HG02870 (cell line): ENCODE measurements at regions not wholly inside any gene's neighbourhood (a gene's known extent, or its start where the extent isn't known, plus 50 kb on each side); places are given as distances from the start of the nearest gene placed in this dataset.

ENCODE experiments used
- ATAC-seq: cut with Tn5 transposase; IDR thresholded peaks from one replicate; pipeline ENCODE4 v1.9.1; 2021; ENCODE audit warnings: mild to moderate bottlenecking, moderate library complexity; ENCODE audit not compliant: unreplicated experiment

DNA sequence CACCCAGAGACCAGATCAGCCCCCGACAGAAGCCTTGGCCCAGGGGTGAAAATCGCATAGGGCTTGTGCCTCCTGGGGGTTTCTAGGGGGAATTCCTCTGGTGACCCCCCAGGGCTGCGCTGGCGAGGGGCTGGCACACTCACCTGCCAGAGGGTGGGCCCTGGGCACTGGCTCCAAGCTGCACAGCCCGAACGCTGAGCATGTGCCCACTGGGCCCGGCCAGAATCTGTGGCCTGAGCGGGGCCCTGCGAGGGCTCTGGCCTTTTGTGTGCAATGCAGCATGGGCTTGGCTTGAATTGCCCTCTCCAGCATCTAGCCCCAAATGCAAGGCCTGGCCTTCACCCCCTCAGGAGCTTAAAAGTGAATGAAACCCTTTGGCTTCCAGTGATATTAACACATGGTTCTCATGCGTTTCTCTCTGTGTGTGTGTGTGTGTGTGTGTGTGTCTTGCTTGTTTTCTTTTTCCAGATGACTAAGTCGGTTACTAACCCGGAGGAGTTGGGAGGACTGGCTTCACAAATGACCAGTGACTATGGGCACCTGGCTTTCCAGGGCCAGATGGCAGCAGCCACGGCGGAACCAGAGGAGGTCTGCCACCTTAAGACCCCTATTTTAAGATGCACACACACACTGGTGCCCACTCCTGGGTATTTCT, 259.1 kb upstream of the TPM1 start:
- ATAC-seq = no peak

DNA sequence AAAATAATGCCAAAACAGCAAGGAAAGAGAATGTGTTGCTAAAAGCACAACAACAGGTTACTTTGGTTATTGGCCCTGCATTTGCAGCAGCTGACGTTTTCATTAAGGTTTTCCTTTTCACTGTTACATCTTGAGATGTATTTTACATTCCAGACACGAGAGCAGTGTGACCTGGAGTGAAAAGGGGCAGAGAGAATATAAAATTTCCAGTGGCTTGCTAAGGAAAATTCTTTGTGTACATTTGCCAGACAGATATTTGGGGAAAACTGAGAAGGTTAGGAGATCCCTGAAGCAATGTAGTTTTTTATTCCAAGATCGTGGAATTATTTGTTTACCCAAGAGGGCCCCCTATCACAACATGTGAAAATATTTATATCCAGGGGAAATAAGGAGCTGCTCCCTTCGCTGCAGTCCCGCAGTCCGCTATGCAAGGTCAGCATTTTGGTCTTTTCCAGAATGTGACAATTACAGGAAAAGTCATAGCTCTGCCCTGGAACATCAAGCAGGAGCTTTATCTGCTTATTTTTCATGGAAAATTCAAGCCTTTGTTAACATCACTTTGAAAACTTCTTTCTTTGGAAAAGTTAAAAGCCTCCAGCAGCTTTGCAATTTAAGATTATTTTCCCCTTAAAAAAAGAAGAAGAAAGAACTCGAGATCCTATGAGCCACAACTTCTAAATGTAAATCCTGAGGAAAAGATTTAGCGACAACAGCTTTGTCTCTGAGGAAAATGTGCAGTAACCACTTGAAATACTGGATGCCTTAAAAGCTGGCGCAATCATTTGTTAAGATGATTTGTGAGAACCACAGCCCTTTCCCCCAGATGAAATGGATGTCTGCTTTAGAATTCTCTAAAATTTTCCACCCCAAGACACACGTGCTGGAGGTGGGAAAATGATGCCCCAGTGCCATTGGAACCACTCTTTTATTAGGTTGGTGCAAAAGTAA, 256.4 kb upstream of the TPM1 start:
- ATAC-seq = no peak

DNA sequence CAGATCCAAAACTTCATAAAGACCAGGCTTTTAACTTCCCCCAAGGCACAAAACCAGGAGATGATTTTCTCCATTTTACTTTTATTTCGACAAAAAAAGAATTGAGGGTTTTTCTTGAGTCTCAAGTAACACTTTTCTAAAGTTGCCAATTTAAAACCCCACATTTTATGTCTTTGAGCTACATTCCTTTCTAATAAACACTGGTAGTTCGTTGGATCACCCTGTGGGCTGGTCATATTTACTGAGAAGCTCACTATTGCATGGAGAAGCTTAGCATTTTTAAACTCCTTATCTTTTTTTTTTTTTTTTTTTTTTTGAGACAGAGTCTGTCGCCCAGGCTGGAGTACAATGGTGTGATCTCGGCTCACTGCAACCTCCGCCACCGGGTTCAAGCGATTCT, 255.1 kb upstream of the TPM1 start:
- no peak for ATAC-seq

DNA sequence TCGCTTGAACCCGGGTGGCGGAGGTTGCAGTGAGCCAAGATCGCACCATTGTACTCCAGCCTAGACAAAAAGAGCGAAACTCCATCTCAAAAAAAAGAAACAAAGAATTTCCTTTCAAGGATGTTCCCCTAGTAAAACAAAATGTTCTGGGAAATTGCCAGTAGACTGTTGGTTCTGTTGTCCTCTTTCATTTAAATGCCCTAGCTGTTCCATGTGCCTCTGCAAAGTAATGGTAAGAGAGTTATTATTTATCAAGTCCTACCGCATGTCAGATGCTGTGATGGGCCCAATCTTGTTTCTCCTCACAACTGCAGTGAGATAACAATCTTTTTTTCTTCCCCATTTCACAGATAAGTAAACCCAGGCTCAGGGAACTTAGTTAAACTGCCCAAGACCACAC, 254.3 kb upstream of the TPM1 start:
- ATAC-seq = no peak

DNA sequence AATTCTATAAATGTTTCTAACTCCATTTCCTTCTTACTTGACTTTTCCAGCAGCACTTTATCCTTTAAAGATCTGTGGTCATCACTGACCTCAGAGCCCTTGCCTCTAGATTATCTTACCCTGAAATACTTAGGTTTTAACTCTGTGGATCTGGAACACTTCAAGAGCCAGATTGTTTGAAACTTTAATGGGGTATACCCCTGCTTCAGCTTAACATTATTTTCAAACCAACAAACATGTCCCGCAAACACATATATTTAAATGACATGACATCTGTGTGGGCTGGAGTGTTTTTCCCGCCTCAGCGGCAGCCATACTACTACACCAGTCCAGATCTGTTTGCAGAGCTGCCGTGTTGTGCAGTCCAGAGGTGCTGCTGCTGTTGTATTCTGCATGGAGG, 252.0 kb upstream of the TPM1 start:
- no peak for ATAC-seq

- no peak for ATAC-seq
These were observed 250.9 kb upstream of the TPM1 start for GRCh38 chr15:62791694-62792093.

DNA sequence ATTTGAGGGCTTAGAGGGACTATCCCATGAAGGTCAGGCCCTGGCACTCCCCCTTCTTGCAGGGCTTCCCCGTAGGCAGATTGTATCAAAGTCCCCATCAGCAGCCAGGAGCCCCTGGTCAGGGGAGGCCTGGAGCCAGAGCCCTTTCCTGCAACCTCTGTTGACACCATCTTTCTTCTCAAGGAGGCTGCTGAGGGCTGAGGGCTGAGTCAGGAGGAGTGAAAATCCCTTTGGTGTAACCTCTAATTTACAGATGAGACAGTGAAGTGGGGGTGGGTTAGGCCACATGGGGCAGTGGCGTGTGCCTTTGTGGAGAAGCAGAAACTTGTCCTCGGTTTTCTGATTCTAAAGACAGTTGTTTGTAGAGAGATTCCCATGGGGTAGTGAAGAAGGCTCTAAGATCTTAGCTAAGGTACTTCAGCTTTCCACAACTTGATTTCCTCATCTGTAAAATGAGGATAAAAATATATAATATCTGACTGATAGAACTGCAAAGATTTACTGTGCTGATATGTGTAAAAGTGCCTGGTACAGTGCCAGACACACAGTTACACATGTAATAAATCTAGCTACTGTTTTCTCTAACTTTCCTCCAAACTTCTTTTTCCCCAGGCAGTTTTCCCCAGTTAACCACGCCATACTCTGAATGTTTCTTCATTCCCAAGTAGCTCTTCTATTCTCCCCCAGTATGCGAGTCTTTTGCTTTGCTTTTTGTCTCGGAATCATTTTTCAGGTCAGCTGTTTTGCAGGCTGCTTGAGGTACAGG, 249.4 kb upstream of the TPM1 start:
- no peak for ATAC-seq

DNA sequence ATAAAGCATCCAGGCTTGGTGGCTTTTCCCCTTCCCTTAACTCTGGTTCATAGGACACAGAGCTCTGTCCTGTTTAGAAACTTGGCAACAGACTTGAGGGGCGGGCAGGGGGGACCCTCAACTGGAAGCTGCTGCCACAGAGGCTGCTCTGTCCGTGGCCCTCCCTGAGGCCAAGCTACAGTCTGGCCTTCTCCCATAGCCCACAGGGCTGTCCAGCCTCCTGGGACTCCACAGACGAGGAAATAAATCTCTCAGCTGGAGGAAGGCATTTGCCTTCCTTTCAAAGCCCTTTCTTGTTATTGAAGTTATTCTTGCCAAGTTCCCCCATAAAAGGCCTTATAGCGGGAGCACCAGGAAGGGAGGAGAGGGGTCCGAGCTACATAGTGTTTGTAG, 248.8 kb upstream of the TPM1 start:
- ATAC-seq = no peak

- no peak for ATAC-seq
These were observed 247.4 kb upstream of the TPM1 start for GRCh38 chr15:62795171-62795570.

- ATAC-seq = no peak
These were observed 246.5 kb upstream of the TPM1 start for GRCh38 chr15:62795700-62796695.

DNA sequence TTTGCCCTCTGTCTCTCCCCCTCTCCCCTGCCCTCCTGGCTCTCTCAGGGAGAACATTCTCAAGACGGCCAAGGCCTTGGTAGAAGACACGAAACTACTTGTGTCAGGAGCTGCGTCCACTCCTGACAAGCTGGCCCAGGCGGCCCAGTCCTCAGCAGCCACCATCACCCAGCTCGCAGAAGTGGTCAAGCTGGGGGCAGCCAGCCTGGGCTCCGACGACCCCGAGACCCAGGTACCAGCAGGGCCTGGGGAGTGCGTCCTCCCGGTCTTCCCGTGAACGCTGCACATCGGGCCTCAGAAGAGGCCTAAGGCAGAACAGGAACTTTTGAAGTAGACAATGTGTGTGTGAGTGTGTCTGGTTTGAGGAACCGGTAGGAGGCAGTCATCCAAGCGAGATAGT, 245.4 kb upstream of the TPM1 start:
- no peak for ATAC-seq

- no peak for ATAC-seq
These were observed 244.0 kb upstream of the TPM1 start for GRCh38 chr15:62798536-62798935.

GRCh38 chr15:62799037-62799436, 243.5 kb upstream of the TPM1 start:
- ATAC-seq = no peak

DNA sequence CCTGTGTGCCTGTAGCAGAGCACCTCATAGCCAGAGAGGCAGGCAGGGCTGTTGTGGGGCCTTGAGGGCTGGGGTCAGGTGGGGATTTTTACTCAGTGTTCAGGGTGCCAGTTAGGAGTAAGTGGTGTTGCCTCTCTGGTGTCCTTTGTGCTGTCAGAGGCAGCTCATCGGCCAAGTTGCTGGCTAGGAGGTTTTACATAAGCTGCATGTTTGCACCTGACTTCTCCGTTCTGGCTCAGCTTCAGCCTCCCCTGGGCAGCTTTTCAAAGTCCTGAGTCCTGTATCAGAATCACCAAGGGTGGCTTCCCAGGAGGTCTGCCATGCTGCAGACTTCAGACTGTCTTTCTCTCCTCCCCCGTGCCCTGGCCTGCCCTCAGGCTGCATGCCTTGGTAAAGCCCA, 242.6 kb upstream of the TPM1 start:
- no peak for ATAC-seq

- no peak for ATAC-seq
These were observed 239.9 kb upstream of the TPM1 start for GRCh38 chr15:62802612-62803011.

DNA sequence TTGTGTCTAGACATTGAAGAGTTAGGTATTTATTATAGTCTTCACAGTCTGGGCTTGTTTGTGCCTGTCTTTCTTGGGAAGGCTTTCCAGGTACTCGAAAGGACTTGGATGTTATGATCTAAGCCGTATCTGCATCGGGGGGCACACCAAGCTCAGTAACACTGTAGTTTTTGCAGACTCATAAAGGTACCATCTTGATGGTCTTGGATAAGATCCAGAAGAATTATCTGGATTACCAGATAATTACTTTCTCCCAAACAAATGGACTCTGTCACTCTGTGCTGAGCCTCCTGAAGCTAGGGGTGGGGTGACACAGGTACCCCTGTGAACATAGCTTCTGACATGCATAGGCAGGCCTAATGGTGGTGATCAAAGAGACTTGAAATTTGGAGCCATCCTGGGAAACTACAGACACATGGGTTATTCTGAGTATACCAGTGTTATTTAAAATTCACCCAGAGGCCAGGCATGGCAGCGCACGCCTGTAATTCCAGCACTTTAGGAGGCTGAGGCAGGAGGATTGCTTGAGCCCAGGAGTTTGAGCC, 238.6 kb upstream of the TPM1 start:
- ATAC-seq = no peak

DNA sequence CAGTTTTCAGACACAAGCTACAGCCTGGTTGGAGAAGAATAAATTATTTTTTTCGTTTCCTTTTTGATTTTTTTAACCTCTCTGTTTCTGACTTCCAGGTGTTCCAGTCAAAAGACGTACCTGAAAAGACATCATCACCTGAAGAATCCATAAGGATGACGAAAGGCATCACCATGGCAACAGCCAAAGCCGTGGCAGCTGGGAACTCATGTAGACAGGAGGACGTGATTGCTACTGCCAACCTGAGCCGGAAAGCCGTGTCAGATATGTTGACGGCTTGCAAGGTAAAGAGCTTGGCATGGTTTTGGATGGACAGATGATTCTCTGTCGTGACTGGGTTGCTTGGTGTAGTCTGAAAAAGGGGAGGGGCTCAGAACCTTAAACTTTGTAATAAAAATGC, 237.0 kb upstream of the TPM1 start:
- no peak for ATAC-seq

DNA sequence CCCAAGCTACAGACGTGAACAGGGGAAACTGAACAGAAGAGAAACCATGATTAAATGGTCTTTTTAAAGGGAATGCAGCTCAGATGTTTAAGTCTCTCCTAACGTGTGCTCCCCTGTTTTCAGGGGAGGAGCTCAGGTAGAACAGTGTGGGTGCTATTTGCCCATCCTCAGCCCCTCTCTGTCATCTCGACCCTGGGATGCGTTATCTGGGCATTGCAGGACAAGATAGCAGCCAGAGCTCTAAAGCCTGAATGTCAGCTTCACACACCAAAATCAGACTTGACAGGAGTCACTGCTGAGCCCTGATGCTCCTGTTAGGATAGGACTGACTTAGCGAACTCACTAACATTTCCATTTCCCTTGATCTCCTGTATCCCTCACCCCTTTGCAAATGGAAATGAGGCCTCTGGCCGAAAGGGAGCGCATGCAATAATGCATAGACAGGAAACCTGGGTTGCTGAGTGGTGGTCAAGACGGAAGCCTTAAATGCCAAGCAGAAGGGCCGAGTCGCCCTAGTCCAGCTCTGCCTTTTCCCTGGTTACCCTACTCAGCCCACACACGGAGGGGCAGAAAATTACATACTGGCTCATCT, 234.9 kb upstream of the TPM1 start:
- no peak for ATAC-seq

DNA sequence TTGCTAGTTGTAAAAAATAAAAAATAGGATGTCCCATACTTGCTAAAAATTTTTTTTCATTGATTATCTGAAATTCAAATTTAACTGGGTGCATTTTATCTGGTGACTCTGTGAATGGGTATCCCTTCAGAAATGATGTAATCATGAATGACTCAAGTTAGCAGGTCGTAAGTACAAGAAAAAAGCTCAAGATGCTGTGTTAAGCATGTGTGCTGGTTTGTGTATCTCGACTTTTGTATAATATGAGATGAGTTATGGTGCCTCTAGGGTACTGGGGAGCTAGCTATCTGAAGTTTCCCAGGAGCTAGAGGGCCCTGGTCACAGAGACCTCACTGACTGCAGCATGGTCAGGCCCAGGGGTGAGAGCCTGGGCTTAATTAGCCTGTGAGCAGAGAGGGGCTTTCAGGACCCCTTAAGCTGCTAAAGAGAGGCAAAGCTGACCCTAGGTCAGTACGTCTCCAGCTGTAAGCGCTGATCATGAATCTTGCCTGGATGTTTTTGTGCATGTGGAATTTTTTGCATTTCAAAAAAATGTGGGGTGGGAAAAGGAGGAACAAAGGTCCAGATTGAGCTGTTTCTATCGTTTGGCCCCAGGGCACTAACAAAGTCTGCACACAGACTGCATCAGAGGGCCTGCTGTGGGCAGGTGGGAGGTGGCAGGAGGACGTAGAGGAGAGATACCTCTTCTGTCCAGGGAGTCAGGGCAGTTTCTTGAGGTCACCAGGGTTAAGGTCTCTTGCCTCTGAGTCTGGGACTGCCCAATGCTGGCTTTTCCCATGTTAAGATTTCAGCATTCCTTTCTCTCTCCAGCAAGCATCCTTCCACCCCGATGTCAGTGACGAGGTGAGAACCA, 233.2 kb upstream of the TPM1 start:
- no peak for ATAC-seq
